ENCODE measurements at regions not wholly inside any gene's neighbourhood (a gene's known extent, or its start where the extent isn't known, plus 50 kb on each side); places are given as distances from the start of the nearest gene placed in this dataset.

- no peak for TF ChIP-seq CTCF (IDR thresholded peaks at IDR 0.05 in 4 of 5, conservative IDR thresholded peaks at IDR 0.05 in 1 of 5)
- no peak for TF ChIP-seq POLR2A (IDR thresholded peaks at IDR 0.05)
Observed at GRCh38 chr17:14693382-14693781, 392.5 kb downstream of the HS3ST3B1 start.

All from gastrocnemius medialis (tissue), 4 donors.